DOHH2 (cell line): ENCODE measurements at regions not wholly inside any gene's neighbourhood (a gene's known extent, or its start where the extent isn't known, plus 50 kb on each side); places are given as distances from the start of the nearest gene placed in this dataset.

Experiments used
- EZH2phosphoT487 ChIP-seq: fragments of 200-600 bp; sonication (generic); IDR thresholded peaks from 2 replicates; pipeline ENCODE4 v1.6.1; 2017; ENCODE audit warnings: borderline replicate concordance, mild to moderate bottlenecking, antibody characterized with exemption, low read length, moderate library complexity, mixed read lengths
- TF ChIP-seq, protein P1 (sequence below): fragments of 200-600 bp; sonication (generic); IDR thresholded peaks from one replicate; pipeline ENCODE4 v1.5.1; 2014; ENCODE audit warnings: antibody characterized with exemption, mild to moderate bottlenecking, low read depth, low read length; ENCODE audit not compliant: poor library complexity, severe bottlenecking

DNA sequence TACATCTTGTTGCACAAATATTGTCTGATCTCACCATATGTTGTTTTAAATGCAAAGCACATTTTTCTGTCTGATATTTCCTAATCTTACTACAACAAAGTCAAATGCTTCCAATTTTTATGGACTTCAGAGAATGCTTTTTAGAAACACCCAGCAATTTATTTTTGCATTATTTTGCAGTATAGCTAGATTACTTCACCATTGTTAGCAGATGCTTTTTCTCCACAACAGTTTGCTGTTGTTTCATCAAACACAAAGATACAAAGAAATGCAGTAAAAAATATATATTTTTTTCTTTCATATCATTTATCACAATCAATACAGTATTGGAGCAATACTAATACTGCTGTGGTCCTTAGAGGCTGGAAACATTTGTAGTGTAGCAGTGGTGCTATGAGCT lies 674.4 kb downstream of the TMTC2 start:
- TF ChIP-seq, protein P1, sequence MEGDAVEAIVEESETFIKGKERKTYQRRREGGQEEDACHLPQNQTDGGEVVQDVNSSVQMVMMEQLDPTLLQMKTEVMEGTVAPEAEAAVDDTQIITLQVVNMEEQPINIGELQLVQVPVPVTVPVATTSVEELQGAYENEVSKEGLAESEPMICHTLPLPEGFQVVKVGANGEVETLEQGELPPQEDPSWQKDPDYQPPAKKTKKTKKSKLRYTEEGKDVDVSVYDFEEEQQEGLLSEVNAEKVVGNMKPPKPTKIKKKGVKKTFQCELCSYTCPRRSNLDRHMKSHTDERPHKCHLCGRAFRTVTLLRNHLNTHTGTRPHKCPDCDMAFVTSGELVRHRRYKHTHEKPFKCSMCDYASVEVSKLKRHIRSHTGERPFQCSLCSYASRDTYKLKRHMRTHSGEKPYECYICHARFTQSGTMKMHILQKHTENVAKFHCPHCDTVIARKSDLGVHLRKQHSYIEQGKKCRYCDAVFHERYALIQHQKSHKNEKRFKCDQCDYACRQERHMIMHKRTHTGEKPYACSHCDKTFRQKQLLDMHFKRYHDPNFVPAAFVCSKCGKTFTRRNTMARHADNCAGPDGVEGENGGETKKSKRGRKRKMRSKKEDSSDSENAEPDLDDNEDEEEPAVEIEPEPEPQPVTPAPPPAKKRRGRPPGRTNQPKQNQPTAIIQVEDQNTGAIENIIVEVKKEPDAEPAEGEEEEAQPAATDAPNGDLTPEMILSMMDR: no peak
- no peak for TF ChIP-seq EZH2phosphoT487
